Rectal smooth muscle tissue (tissue), 1 donor: ENCODE measurements at regions not wholly inside any gene's neighbourhood (a gene's known extent, or its start where the extent isn't known, plus 50 kb on each side); places are given as distances from the start of the nearest gene placed in this dataset.

ENCODE experiments used
- H3K27ac ChIP-seq: one replicate; pipeline ENCODE4 v1.7.0; 2013; ENCODE audit warnings: low read depth, low read length, inconsistent platforms
- H3K27me3 ChIP-seq: one replicate; pipeline ENCODE4 v1.7.0; 2013; ENCODE audit warnings: low read length; ENCODE audit not compliant: control insufficient read depth, insufficient read depth
- H3K36me3 ChIP-seq: one replicate; pipeline ENCODE4 v1.7.0; 2013; ENCODE audit warnings: low read length; ENCODE audit not compliant: control insufficient read depth, insufficient read depth
- H3K4me1 ChIP-seq: one replicate; pipeline ENCODE4 v1.7.0; 2013; ENCODE audit warnings: low read length; ENCODE audit not compliant: control insufficient read depth, insufficient read depth
- H3K4me3 ChIP-seq: one replicate; pipeline ENCODE4 v1.7.0; 2013; ENCODE audit warnings: low read length
- H3K9ac ChIP-seq: one replicate; pipeline ENCODE4 v1.7.0; 2013; ENCODE audit warnings: low read length

DNA sequence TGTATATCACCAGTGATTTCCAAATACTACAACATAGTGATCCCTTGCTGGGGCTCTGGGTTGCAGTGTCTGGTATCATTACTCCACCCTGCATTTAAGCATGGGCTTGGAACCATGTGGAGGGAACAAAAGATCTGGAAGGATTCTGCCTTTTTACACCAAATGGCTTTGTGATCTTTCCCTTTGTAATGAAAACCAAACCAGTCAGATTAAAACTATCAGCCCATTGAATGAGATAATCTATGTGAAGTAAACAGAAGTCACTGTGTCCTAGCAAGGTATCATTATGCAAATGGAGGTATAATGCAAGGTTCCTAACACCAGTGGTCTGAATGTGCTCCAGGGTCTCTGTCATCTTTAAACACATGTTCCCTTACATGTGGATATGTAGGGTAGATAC is 474.7 kb upstream of the TNP1 start:
- Histone ChIP-seq H3K9ac (no peak overlapping the region), H3K36me3 (no peaks in the 10 kb centered on the region), H3K4me3 (no peak overlapping the region), H3K27me3 (no peaks in the 10 kb centered on the region), H3K27ac (no peak overlapping the region), H3K4me1 (peaks cover 30% of the 10 kb centered on the region)

DNA sequence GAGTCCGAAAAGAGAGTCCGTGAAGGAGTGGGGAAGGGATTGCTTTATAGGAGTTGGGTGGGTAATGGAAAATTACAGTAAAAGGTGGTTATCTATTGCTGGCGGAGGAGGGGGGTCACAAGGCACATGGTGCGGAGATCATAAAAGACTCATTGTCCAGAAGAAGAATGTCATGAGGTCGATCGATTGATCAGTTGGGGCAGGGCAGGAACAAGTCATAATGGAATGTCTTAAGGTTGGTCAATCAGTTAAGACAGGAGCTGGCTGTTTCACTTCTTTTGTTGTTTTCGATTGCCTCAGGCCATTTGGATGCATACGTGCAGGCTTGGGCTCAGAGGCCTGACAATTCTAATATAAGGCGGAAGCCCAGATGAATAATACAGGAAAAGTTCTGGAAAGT is 473.0 kb upstream of the TNP1 start:
- peaks cover 38% of the 10 kb centered on the region for H3K4me1 ChIP-seq
- H3K27ac ChIP-seq, result peak overlapping the region; percentile 68
- H3K9ac ChIP-seq, result no peak overlapping the region
- no peaks in the 10 kb centered on the region for H3K36me3 ChIP-seq
- no peaks in the 10 kb centered on the region for H3K27me3 ChIP-seq
- no peak overlapping the region for H3K4me3 ChIP-seq

GRCh38 chr2:217332417-217332791 is 472.5 kb upstream of the TNP1 start:
- Histone ChIP-seq H3K27ac (peak overlapping the region; percentile 68), H3K36me3 (no peaks in the 10 kb centered on the region), H3K27me3 (no peaks in the 10 kb centered on the region), H3K4me3 (no peak overlapping the region), H3K9ac (no peak overlapping the region), H3K4me1 (peaks cover 37% of the 10 kb centered on the region)

- no peak overlapping the region for H3K4me3 ChIP-seq
- H3K27ac ChIP-seq, result peak overlapping the region; percentile 68
- H3K9ac ChIP-seq, result no peak overlapping the region
- peaks cover 37% of the 10 kb centered on the region for H3K4me1 ChIP-seq
- H3K27me3 ChIP-seq, result no peaks in the 10 kb centered on the region
- no peaks in the 10 kb centered on the region for H3K36me3 ChIP-seq
Observed at GRCh38 chr2:217331523-217332416, 471.9 kb upstream of the TNP1 start.

- Histone ChIP-seq H3K4me3 (no peak overlapping the region), H3K4me1 (peaks cover 37% of the 10 kb centered on the region), H3K27ac (peak overlapping the region; percentile 68), H3K36me3 (no peaks in the 10 kb centered on the region), H3K27me3 (no peaks in the 10 kb centered on the region), H3K9ac (no peak overlapping the region)
Observed at GRCh38 chr2:217330647-217331046, 470.8 kb upstream of the TNP1 start.

- peaks cover 37% of the 10 kb centered on the region for H3K4me1 ChIP-seq
- H3K27me3 ChIP-seq, result no peaks in the 10 kb centered on the region
- peak overlapping the region; percentile 68 for H3K27ac ChIP-seq
- H3K36me3 ChIP-seq, result no peaks in the 10 kb centered on the region
- no peak overlapping the region for H3K4me3 ChIP-seq
- H3K9ac ChIP-seq, result no peak overlapping the region
Observed at GRCh38 chr2:217329023-217329431, 469.2 kb upstream of the TNP1 start.

GRCh38 chr2:217328622-217328978 is 468.7 kb upstream of the TNP1 start:
- no peak overlapping the region for H3K4me3 ChIP-seq
- H3K27me3 ChIP-seq, result no peaks in the 10 kb centered on the region
- H3K9ac ChIP-seq, result no peak overlapping the region
- H3K27ac ChIP-seq, result peak overlapping the region; percentile 68
- H3K4me1 ChIP-seq, result peaks cover 33% of the 10 kb centered on the region
- H3K36me3 ChIP-seq, result no peaks in the 10 kb centered on the region

DNA sequence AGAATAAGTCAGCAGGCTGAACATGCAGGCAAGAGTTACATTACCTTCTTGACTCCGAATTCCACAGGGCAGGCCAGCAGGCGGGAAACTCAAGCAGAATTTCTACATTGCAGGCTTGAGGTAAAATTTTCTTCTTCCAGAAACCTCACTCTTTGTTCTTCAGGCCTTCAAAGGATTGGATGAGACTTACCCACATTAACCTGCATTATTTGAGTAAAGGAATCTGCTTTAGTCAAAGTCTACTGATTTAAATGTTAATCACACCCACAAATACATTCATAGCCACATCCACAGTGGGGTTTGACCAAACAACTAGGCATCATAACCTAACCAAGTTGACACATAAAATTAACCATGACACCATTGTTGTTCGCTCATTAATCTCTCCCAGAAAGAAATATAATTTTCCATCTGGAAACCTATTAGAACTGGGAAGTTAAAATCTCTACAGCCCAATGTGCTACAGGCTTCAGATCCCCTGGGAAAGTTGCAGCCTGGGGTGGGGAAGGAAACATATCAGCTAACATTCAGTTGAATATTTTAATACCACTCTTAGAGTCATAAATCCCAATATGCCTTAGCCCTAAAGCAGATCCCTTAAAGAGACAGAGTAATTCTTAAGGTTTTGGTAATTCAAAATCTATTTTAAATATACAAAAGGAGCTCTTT is 468.2 kb upstream of the TNP1 start:
- Histone ChIP-seq H3K27me3 (no peaks in the 10 kb centered on the region), H3K36me3 (no peaks in the 10 kb centered on the region), H3K4me1 (peaks cover 29% of the 10 kb centered on the region), H3K4me3 (no peak overlapping the region), H3K9ac (no peak overlapping the region), H3K27ac (peak overlapping the region; percentile 47)

DNA sequence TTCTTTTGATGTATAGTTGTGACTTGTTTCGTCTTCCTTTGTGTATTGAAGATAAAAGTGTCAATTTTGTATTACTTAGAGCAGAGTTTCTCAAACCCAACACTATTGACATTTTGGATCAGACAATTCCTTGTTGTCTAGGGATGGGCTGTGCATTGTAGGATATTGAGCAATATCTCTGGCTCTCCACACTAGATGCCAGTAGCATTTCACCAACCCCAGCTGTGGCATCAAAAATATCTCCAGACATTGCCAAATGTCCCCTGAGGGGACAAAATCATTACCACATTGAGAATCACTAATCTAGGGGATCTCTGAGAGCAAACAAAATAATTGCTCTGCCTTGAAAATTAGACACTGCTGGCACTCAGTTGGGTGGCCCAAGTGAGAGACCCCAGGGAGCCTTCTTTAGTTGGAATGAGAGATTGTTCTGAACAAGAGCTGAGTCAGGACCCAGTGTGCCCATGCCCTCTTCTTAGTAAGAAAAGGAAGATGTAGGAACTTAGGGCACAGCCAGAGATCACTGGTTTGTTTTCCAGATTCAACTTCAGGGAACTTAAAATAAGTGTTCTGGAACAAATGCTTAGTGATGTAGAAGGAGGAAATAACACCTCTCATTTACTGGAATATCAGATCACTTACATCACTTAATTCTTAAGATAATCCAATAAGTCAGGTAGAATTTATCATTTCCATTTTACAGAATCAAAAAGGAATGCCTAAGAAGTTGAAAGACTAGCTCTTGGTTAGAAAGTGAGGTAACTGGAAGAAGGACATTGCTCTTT is 466.6 kb upstream of the TNP1 start:
- peaks cover 20% of the 10 kb centered on the region for H3K4me1 ChIP-seq

GRCh38 chr2:217325816-217326215 is 466.0 kb upstream of the TNP1 start:
- no peak overlapping the region for H3K4me3 ChIP-seq
- no peak overlapping the region for H3K9ac ChIP-seq
- no peaks in the 10 kb centered on the region for H3K36me3 ChIP-seq
- H3K27me3 ChIP-seq, result no peaks in the 10 kb centered on the region
- peaks cover 17% of the 10 kb centered on the region for H3K4me1 ChIP-seq
- H3K27ac ChIP-seq, result no peak overlapping the region

More for the DNA sequence above, 466.6 kb upstream of the TNP1 start:
- no peak overlapping the region for H3K9ac ChIP-seq
- no peak overlapping the region for H3K27ac ChIP-seq
- no peaks in the 10 kb centered on the region for H3K36me3 ChIP-seq
- no peak overlapping the region for H3K4me3 ChIP-seq
- no peaks in the 10 kb centered on the region for H3K27me3 ChIP-seq

- H3K9ac ChIP-seq, result no peak overlapping the region
- H3K4me3 ChIP-seq, result no peak overlapping the region
- H3K36me3 ChIP-seq, result no peaks in the 10 kb centered on the region
- H3K27ac ChIP-seq, result no peak overlapping the region
- no peaks in the 10 kb centered on the region for H3K27me3 ChIP-seq
- H3K4me1 ChIP-seq, result peaks cover 17% of the 10 kb centered on the region
Observed at GRCh38 chr2:217325251-217325650, 465.4 kb upstream of the TNP1 start.

DNA sequence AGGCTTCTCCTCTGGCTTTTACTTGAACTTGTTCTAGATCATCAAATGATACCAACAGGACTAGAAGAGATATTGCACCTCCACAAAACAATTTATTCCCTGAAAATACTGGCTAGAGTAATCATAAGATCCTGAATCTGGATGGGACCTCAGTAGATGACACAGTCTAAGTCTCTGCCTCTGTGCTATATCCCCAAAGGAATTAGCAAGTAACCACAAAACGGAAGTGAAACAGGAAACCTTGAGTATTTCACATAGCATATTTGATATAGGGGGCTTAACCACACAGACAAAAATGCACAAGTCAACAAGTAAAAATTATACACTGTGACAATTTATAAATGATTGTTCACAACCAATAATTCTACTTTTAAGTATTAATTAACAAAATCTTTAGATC is 456.9 kb upstream of the TNP1 start:
- H3K27me3 ChIP-seq, result no peaks in the 10 kb centered on the region
- H3K27ac ChIP-seq, result no peak overlapping the region
- H3K4me1 ChIP-seq, result peaks cover 4% of the 10 kb centered on the region
- H3K9ac ChIP-seq, result no peak overlapping the region
- H3K4me3 ChIP-seq, result no peak overlapping the region
- H3K36me3 ChIP-seq, result no peaks in the 10 kb centered on the region
